Amygdala (tissue), 56 donors: ENCODE measurements at regions not wholly inside any gene's neighbourhood (a gene's known extent, or its start where the extent isn't known, plus 50 kb on each side); places are given as distances from the start of the nearest gene placed in this dataset.
"Not testable (repeated sequence)": the region's sequence is repeated elsewhere in the genome, so short reads cannot be mapped to it uniquely, and the experiment has no call there.

Experiments
- DNase-seq, 56 donors: peaks; one replicate each; lab custom pipeline; 2025; lab: John Stamatoyannopoulos, UW

DNA sequence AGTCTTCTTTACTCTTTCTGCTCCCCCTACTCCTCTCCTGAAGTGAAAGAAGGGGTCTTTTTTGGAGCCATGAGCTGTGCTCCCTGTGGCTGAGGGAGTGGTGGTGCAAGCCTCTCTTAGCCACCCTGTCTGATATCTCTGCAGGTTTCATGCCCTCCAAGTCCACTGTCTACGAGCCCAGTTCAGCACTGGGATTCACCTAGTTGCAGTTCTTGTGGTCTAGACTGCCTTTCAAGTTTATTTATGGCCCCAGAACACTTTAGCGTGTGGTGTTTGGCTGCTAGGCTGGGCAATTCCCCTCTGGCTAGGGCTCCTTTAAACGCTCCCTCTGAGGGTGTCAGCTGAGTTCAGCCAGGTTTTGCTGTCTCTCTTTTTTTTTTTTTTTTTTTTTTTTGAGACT lies 908.6 kb downstream of the TRHDE start:
- no peak for DNase-seq

DNA sequence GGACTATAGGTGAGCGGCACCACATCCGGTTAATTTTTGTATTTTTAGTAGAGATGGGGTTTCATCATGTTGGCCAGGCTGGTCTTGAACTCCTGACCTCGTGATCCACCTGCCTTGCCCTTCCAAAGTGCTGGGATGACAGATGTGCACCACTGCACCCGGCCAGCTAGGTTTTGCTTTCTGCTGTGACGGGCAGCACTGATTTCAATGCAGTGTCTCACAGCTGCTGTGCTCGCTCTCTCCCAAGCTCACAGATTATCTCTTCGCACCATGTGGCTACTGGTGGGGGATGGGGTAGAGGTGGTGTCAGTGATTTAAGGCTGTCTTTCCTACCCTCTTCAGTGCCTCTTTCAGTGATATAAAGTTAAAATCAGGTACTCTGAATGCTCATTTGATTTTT lies 909.1 kb downstream of the TRHDE start:
- DNase-seq: no peak

DNA sequence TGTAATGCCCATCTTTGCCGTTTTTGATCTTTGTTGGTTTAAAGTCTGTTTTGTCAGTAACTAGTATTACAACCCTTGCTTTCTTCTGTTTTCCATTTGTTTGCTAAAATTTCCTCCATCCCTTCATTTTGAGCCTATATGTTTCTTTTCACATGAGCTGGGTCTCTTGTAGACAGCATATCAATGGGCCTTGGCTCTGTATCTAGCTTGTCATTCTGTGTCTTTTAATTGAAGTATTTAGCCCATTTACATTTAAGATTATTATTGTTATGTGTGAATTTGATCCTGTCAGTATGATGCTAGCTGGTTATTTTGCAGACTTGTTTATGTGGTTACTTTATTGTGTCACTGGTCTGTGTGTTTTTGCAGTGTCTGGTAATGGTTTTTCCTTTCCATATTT lies 913.2 kb downstream of the TRHDE start:
- no peak for DNase-seq

DNA sequence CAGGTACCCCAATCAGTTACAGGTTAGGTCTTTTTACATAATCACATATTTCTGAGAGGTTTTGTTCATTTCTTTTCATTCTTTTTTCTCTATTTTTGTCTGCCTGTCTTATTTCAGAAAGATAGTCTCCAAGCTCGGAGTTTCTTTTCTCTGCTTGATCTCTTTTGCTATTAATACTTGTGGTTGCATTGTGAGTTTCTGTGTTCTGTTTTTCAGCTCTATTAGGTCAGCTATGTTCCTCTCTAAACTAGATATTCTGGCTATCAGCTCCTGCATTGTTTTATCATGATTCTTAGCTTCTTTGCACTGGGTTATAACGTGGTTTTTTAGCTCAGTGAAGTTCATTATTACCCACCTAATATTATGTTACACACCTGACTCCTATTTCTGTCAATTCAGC lies 914.1 kb downstream of the TRHDE start:
- no peak for DNase-seq

DNA sequence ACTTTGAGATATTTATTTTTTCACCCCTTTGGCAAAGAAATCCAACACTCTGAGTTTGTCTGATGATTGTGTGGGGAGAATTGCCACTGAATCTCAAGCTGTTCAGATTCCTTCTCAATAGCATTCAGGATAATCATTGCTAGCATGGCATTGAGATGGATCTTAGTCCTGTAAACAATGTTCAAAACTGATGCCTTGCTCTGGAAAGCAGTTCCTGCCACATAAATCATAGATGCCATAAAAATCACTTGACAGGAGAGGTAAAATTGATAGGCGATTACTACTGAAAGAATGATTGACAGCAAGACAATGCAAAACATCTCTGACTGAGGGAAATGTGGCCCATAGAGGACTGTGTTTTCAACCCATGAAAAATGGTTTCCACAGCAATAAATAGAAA lies 915.6 kb downstream of the TRHDE start:
- no peak for DNase-seq

DNA sequence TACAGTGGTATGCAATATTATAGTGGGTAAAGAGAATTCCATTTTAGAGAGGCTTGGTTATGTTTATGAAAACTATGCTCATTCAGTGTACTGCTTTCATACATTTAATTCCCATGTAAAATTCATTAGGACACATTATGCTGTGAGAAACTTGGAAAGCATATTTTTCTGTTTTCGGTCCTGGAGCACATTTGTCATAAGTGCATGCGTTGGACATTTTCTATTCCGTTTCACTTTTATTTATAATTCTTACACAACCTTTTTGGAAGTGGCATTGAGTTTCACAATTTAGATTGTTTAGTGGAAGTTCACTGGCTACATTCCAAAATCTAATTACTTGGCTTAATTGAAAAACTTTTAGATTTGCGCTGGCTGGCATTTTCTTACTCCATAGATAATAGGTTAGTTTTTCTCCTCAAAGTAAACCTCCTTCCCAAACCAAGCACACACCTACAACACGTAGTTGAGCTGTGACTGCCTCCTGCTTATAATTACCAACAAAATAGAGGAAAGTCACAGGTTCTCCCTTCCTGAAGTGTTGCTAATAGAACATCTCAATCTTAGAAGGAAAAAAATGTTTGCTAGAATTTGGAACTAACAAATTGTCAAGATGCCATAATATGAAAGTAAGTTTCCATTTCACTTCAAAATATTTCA lies 938.5 kb downstream of the TRHDE start:
- no peak for DNase-seq

DNA sequence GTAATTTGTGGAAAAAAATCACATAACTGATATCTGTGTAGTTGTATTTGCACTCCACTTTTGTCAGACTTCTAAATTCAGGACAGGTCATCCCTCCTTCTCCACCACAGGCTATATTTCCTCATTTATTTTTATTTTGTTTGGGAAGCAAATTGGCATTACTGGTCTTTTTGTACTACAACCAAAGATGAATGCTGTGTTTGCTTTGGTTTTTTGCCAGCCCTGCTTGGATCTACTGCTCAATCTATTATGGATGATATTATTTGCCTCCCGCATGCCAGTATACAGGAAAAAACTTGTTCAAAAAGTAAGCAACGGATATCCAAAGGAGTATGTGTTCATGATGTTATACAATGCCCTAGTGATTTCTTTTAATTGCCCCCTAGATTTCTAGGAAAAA lies 948.8 kb downstream of the TRHDE start:
- DNase-seq: no peak

DNA sequence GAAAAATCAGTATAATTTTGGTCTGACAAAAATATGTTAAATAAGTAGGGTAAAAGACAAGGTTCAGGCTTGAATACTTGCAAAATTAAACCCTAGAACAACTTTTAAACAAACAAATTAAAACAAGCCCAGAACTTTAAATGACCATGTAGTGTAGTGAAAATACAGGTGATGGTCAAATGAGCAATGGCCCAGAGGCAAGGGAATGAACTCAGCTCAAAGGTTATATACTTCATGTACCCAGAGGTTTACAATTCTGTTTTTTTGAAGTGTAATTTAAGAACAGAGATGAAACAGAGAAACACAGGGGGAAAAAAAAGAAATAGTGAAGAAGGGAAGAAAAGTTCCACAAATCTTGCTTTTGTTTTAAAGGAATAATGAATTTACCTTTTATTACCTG lies 949.2 kb downstream of the TRHDE start:
- DNase-seq: no peak

DNA sequence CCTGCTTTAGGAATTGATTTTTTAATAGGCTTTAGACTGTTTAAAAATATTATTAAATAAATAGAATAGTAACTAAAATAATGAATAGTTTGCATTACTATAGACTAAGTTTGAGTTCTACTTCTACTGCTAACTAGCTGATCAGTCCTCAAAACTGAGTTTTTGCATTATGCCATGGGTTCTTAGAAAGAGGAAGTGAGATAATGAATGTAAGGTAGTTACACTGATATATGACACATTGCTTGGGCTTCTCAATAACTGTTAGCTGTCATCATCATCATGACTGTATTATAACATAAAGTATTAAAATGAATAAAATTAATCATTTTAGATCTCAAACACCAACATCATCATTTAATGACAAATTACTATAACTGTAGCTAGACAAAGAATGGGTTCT lies 949.7 kb downstream of the TRHDE start:
- no peak for DNase-seq

DNA sequence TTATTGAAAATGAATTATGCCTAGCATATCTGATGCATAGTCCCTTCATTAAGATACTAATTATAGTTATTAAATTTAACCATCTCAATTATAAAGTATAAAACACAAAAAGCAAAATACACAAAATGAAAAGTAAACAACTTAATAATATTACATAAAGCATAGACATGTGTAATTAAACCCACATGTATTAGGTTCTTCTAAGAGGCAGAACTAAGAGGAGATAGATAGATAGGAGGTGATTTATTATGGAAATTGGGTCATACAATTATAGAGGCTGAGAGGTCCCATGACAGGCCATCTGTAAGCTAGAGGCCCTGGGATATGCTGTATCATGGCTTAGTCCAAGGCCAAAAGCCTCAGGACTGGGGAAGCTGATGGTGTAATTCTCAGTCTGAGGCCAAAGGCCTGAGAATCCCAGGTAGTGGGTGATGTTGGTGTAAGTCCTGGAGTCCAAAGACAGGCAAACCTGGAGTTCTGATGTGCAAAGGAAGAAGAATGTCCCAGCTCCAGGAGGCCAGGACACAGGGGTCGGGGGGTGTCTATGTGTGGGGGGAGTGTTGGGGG lies 953.3 kb downstream of the TRHDE start:
- no peak for DNase-seq

DNA sequence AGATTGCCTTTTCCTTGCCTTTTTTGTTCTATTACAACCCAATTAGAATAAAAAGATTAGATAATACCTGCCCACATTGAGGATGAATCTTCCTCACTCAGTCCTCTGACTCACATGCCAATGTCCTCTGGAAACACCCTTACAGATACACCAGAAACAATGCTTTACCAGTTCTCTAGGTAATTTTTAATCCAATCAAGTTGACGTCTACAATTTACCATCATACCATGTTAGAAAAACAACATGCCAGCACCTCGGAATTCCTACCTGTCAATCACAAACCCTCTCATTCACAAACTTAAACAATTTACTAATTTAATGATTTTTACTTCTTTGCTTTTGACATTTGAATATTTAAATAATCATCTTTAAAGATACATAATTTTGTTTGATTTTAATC lies 953.8 kb downstream of the TRHDE start:
- no peak for DNase-seq

DNA sequence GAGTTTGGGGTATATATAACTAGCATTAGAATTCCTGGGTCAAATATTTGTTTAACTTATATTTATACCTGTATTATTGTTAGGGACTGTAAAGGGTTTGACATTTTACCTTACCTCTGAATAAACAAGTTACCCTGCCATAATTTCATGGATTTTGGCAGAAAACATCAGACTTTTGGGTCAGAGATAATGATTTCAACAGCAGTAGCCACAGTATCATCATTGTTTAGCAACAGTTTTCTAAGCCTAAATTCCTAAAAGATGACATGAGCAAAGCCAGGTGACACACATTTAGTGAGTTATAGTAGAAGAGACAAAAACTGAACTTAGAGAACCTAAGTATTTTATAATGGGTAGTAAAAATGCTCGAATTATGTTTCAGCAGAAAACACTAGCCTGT lies 954.4 kb downstream of the TRHDE start:
- DNase-seq: no peak

DNA sequence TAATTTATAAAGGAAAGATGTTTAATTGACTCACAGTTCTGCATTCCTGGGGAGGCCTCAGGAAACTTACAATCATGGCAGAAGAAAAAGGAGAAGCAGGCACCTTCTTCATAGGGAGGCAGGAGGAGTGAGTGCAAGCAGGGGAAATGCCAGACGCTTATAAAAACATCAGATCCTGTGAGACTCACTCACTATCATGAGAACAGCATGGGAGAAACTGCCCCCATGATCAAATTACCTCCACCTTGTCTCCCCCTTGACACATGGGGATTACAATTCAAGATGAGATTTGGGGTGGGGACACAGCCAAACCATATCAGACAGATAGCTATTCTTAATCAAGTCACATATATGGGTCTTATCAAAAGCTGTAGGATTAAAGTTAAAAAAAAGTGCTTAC lies 956.7 kb downstream of the TRHDE start:
- not testable (repeated sequence) for DNase-seq

DNA sequence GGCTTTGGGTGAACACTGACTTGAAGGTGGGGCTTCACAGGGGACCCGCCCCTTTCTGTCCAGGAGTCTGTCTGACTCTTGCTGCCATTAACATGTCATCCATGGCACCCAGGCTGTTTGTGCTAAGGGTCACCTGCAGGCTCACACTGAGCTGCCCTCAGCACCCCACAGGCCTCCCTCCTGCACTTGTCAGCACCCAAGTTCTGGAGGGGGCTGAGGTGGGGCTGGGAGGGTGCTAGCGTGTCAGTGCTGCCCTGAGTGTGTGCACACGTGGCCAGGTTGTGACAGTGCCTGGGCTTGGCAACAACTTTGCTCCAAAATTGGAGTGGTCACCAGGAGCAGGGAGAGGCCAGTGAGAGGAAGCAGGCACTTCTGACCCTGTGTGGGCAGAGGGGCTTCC lies 963.2 kb downstream of the TRHDE start:
- DNase-seq: no peak

DNA sequence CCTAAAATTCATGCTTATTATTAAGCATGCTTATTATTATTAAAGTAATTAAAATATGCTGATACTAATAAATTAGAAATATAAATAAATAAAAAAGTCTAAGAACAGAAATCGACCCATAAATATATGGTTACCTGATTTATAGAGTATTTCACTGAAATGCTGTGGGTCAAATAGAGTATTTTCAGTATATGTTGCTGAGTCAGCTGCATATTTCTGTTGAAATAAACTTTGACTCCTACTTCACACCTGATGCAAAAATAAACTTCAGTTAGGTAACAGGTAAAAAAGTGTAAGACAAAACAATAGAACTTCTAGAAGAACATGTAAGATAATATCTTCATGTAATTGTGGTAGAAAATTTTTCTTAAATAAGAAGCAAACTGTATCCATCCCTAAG lies 967.9 kb downstream of the TRHDE start:
- no peak for DNase-seq

DNA sequence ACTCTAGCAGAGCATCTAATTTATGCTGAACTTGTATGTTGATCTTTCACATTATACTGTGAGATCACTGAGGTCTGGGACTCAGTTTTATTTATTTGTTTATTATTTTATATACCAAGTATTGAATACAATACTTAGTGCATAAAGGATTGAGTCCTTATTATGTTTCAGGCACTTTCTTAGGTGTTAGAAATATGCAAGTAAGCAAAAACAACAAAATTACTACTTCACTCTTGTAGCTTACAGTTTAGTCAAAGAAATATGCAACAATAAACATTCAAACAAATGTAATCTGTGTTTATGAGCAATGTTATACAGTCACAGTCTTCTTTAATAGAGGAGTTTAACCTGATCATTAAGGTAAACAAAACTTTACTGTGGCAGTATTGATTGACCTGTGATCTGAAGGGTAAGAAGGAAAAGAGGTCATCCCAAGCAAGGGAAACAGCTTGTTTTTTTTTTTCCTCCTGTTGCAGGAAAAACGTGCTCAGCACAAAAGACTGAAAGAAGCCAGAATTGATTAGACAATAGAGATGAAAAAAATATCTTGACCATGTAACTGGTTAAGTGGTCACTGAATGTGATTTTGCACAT lies 990.7 kb downstream of the TRHDE start:
- DNase-seq: no peak

DNA sequence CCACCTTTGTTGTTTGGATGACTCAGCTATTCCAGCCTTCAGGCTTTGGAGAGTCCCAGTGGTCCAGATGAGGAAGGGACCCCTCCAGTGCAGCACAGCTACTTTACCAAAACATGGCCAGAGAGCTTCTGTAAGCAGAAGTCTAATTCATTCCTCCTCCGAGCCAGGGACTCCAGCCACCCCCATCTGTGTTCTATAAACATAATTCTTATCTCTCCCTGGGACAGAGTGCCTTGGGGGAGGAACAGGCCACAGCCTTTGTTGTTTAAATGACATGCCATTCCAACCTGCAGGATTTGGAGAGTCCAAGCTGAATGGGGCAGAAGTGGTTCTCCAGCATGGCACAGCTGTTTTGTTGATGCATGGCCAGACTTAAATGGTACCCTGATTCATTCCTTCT lies 994.0 kb downstream of the TRHDE start:
- DNase-seq: no peak

DNA sequence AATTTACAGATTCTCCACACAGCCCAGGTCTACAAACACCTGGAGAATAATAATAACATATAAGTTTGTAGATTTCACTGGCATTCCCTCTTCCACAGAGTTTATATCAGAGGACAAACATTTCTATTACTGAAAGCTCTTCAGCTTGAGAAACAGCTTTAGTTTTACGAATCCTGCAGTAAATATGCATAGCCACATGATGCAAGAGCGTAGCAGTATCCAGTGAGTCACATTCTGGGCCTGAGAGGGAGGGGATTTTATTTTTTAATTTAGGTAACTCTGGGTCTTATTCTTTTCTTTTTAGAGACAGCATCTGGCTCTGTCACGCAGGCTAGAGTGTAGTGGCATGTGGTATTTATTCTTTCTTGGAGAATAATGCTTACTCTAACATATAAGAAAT lies 1002.8 kb downstream of the TRHDE start:
- DNase-seq: no peak

DNA sequence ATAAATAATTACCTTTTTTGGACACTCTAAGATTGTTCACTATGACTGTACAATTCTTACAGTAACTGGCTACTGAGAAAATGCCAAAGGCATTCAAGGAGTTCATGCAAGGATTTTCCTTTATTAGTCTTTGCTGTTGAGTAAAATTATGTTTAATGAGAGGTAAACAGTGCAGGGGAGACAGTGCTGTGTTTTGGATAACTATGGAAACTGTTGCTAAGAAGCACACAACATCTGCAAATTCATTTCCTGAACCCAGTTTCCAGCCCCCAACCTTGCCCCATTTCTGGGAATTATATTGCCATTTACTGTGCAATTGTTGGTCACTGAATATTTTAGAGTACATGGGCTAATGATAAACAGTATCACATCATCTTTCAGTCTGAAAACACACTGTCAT lies 1005.8 kb downstream of the TRHDE start:
- DNase-seq: no peak

DNA sequence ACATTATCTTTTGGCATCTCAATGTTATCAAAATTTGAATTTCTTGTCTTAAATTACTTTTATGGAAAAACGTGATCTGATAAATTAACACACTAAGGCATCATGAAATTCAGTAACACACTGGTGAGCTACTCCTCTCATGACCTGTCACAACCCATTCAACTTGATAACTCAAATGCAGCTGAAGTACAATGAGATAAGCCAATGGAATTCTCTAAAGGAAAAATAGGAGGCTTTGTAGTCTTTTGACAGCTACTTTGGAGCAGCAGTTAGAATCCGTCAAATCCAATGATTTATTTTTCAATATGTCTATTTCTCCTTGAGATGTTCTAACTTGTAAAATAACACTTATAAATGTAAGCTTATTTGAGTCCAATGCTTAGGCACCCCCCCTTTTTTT lies 1029.4 kb downstream of the TRHDE start:
- no peak for DNase-seq

DNA sequence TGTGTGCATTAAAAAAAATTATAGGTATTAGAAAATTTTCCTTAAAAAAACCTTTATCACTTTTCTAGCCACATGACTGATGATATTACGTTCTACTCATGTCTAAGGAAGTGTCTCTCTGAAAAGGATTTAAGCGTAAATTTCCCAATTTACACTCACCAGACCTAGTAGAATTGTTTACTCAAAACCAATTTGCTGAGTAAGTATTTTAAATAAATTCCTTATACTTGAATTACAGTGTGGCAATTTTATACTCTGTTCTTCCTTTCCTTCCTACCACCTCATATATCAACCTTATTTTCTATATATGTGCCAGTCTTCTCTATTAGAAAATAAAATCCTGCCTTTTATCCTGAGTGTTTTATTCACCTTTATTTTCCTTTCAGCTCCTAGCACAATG lies 1035.1 kb downstream of the TRHDE start:
- DNase-seq: no peak

DNA sequence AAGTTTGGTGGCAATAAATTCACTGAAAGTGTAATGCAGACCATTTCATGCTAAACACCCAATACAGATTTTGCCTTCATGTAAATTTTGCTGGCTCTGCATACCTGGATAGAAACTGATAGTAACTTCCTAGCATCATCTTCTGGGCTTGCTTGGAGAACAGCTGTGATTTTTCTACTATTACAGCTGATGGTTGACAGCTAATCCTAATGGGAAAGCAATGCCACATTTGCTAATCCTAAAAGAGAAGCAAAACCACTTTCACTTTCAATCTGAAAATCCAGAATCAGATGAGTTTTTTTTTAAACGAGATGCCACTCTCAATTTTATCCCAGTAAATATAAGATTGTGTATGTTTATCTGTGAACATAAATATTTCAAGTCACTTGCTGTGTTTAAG lies 1035.9 kb downstream of the TRHDE start:
- no peak for DNase-seq

DNA sequence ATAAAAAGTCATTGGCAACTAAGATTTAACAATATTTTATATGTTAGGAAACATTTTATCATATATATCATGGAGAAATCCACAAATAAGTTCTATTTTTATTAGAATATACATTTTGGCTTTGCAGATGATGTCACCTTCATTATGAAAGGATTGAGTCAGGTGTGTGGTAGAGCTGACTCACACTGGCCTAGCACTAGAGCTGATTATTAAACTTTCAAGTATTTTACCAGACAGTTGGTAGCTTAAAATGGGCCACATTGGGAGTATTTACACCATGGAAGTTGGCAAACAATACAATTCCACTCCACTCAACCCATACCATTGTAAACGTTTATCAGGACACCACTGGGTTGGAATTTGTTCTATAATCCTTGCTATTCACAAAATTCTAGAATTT lies 1036.6 kb downstream of the TRHDE start:
- no peak for DNase-seq
